Lung (tissue), 11 donors: ENCODE measurements at regions not wholly inside any gene's neighbourhood (a gene's known extent, or its start where the extent isn't known, plus 50 kb on each side); places are given as distances from the start of the nearest gene placed in this dataset.

Experiments used
- ATAC-seq: fragments of 200-7000 bp; cut with Tn5 transposase; one replicate; pipeline ENCODE4 v1.9.1; 2020; ENCODE audit warnings: moderate number of reproducible peaks; ENCODE audit not compliant: insufficient read depth, low FRiP score
- DNase-seq, 3 donors: peaks; one replicate each; pipeline ENCODE4 v3.0.0-alpha.2; 2013 to 2017
- H3K27ac ChIP-seq, 2 donors: one replicate each; pipeline ENCODE4 v1.5.1; 2013; ENCODE audit warnings: mild to moderate bottlenecking in 2 of 2, moderate library complexity in 2 of 2, control low read depth in 1 of 2, inconsistent platforms in 1 of 2, low read depth in 1 of 2, low read length in 1 of 2
- H3K27me3 ChIP-seq, 3 donors: one replicate each; pipeline ENCODE4 v1.5.1; 2013; ENCODE audit warnings: low read length in 2 of 3; ENCODE audit not compliant: control insufficient read depth in 3 of 3, insufficient read depth in 3 of 3
- H3K36me3 ChIP-seq, 4 donors: one replicate each; pipeline ENCODE4 v1.5.1; 2013; ENCODE audit warnings: low read length in 4 of 4, mild to moderate bottlenecking in 1 of 4, moderate library complexity in 1 of 4; ENCODE audit not compliant: control insufficient read depth in 4 of 4, insufficient read depth in 4 of 4
- H3K4me1 ChIP-seq, 5 donors: one replicate each; pipeline ENCODE4 v1.5.1; 2013; ENCODE audit warnings: low read length in 5 of 5, mild to moderate bottlenecking in 2 of 5, moderate library complexity in 1 of 5; ENCODE audit not compliant: control insufficient read depth in 5 of 5, insufficient read depth in 5 of 5
- H3K4me3 ChIP-seq: one replicate; pipeline ENCODE4 v1.5.1; 2013; ENCODE audit warnings: mild to moderate bottlenecking, control low read depth, moderate library complexity
- H3K9ac ChIP-seq, 2 donors: one replicate each; pipeline ENCODE4 v1.5.1; 2013; ENCODE audit warnings: low read length in 2 of 2, control low read depth in 1 of 2; ENCODE audit not compliant: insufficient read depth in 1 of 2
- H3K9me3 ChIP-seq, 4 donors: one replicate each; pipeline ENCODE4 v1.5.1; 2013; ENCODE audit warnings: low read length in 3 of 4, mild to moderate bottlenecking in 1 of 4, moderate library complexity in 1 of 4; ENCODE audit not compliant: control insufficient read depth in 4 of 4, insufficient read depth in 3 of 4
- CTCF ChIP-seq: IDR thresholded peaks from 2 replicates; pipeline ENCODE4 v1.5.1; 2012; ENCODE audit warnings: mild to moderate bottlenecking; ENCODE audit errors: control extremely low read depth, extremely low read depth
- WGBS, 2 donors: extraction: QIAGEN DNeasy Blood & Tissue Kit; methylation state at CpG; one replicate each; pipeline ENCODE4 v1.1.7; 2013; 5-methylcytosine and 5-hydroxymethylcytosine counted together
- donor health status: control.
- donor health status: control.
- donor health status: Bipolar disorder and iron deficiency.
- donor health status: healthy.
- donor health status: DM: yes; HTN: yes; CAD: no.

- Histone ChIP-seq H3K36me3 (no peaks in the 10 kb centered on the region), H3K27ac (no peak overlapping the region), H3K9me3 (no peaks in the 10 kb centered on the region), H3K9ac (no peak overlapping the region), H3K27me3 (peaks cover 0 to 3% (median 0%) of the 10 kb centered on the region in 3 donors), H3K4me3 (no peak overlapping the region), H3K4me1 (no peaks in the 10 kb centered on the region)
- DNase-seq (no peak), ATAC-seq (no peak)
- TF ChIP-seq CTCF = no peak
- WGBS, 2 donors = 71 to 84% methylated on average over 7 of the region's 7 CpGs
These were observed 495.2 kb downstream of the AGTPBP1 start for GRCh38 chr9:85246541-85246940.

GRCh38 chr9:85244856-85245255 is 496.9 kb downstream of the AGTPBP1 start:
- no peaks in the 10 kb centered on the region for H3K36me3 ChIP-seq
- WGBS, 2 donors = 75 to 86% methylated on average over 5 of the region's 5 CpGs
- H3K27me3 ChIP-seq = peaks cover 0 to 3% (median 0%) of the 10 kb centered on the region in 3 donors
- H3K9ac ChIP-seq = no peak overlapping the region
- TF ChIP-seq CTCF = no peak
- DNase-seq = no peak
- H3K4me1 ChIP-seq = no peaks in the 10 kb centered on the region
- H3K27ac ChIP-seq = no peak overlapping the region
- no peak for ATAC-seq
- H3K4me3 ChIP-seq = no peak overlapping the region
- no peaks in the 10 kb centered on the region for H3K9me3 ChIP-seq

GRCh38 chr9:85243977-85244376 is 497.8 kb downstream of the AGTPBP1 start:
- Histone ChIP-seq H3K27me3 (peaks cover 0 to 3% (median 0%) of the 10 kb centered on the region in 3 donors), H3K27ac (no peak overlapping the region), H3K36me3 (no peaks in the 10 kb centered on the region), H3K4me3 (no peak overlapping the region), H3K9ac (no peak overlapping the region), H3K9me3 (no peaks in the 10 kb centered on the region), H3K4me1 (no peaks in the 10 kb centered on the region)
- 94 to 96% methylated on average over 3 of the region's 3 CpGs for WGBS, 2 donors
- no peak for ATAC-seq
- DNase-seq = no peak
- no peak for TF ChIP-seq CTCF

GRCh38 chr9:85237478-85237877 is 504.3 kb downstream of the AGTPBP1 start:
- Histone ChIP-seq H3K27me3 (peaks cover 0 to 2% (median 0%) of the 10 kb centered on the region in 3 donors), H3K27ac (no peak overlapping the region), H3K4me3 (no peak overlapping the region), H3K4me1 (no peaks in the 10 kb centered on the region), H3K36me3 (no peaks in the 10 kb centered on the region), H3K9ac (no peak overlapping the region), H3K9me3 (no peaks in the 10 kb centered on the region)
- no peak for ATAC-seq
- 0 to 41% methylated on average over 1 of the region's 1 CpG for WGBS, 2 donors
- DNase-seq = no peak
- no peak for TF ChIP-seq CTCF
